ENCODE measurements at regions not wholly inside any gene's neighbourhood (a gene's known extent, or its start where the extent isn't known, plus 50 kb on each side); places are given as distances from the start of the nearest gene placed in this dataset.

GRCh38 chr7:88638583-88638982, 120.9 kb upstream of the ZNF804B start:
- H3K27ac ChIP-seq: no peak overlapping the region
- H3K4me3 ChIP-seq: no peak overlapping the region
- no peaks in the 10 kb centered on the region for H3K4me1 ChIP-seq
- no peak for DNase-seq
- TF ChIP-seq, protein P1, sequence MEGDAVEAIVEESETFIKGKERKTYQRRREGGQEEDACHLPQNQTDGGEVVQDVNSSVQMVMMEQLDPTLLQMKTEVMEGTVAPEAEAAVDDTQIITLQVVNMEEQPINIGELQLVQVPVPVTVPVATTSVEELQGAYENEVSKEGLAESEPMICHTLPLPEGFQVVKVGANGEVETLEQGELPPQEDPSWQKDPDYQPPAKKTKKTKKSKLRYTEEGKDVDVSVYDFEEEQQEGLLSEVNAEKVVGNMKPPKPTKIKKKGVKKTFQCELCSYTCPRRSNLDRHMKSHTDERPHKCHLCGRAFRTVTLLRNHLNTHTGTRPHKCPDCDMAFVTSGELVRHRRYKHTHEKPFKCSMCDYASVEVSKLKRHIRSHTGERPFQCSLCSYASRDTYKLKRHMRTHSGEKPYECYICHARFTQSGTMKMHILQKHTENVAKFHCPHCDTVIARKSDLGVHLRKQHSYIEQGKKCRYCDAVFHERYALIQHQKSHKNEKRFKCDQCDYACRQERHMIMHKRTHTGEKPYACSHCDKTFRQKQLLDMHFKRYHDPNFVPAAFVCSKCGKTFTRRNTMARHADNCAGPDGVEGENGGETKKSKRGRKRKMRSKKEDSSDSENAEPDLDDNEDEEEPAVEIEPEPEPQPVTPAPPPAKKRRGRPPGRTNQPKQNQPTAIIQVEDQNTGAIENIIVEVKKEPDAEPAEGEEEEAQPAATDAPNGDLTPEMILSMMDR (IDR thresholded peaks at IDR 0.05): no peak
- H3K36me3 ChIP-seq: no peaks in the 10 kb centered on the region
- no peak overlapping the region for H3K9ac ChIP-seq (ENCODE audit: low read depth in 2 of 2, low read length in 2 of 2)
- H3K9me3 ChIP-seq: no peaks in the 10 kb centered on the region
- intact Hi-C loops (cut with DNase I): no loop called here
- no peaks in the 10 kb centered on the region for H3K27me3 ChIP-seq

- Histone ChIP-seq H3K36me3 (no peaks in the 10 kb centered on the region), H3K4me1 (no peaks in the 10 kb centered on the region), H3K4me3 (no peak overlapping the region), H3K9me3 (no peaks in the 10 kb centered on the region), H3K27ac (no peak overlapping the region), H3K27me3 (no peaks in the 10 kb centered on the region), H3K9ac (ENCODE audit: low read depth in 2 of 2, low read length in 2 of 2) (no peak overlapping the region)
- no peak for DNase-seq
- intact Hi-C loops (cut with DNase I): no loop called here
- TF ChIP-seq, protein P1 (IDR thresholded peaks at IDR 0.05): no peak
Measured at GRCh38 chr7:88637795-88638194, 121.7 kb upstream of the ZNF804B start.

DNA sequence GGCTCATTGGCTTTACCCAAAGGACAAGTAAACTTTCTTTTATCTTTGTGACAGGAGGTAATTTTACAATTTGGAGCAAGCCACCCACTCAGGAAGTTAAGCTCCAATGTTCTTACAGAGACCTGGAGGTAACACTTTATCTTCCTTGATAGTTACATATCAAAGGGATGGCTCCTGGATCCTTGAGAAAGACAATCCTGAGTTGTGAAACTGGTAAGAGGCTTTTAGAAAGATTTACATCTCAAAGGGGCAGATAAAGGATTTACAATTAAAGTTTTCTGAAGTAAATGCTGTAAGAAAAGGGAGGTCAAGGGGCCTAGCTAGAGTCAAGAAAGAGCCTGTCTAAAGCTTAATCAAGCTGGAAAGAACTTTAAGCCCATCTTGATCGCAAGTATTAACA, 124.4 kb upstream of the ZNF804B start:
- intact Hi-C loops (cut with DNase I): no loop called here
- H3K36me3 ChIP-seq: no peaks in the 10 kb centered on the region
- no peak overlapping the region for H3K27ac ChIP-seq
- DNase-seq: no peak
- H3K27me3 ChIP-seq: no peaks in the 10 kb centered on the region
- H3K9ac ChIP-seq (ENCODE audit: low read depth in 2 of 2, low read length in 2 of 2): no peak overlapping the region
- TF ChIP-seq, protein P1 (IDR thresholded peaks at IDR 0.05): no peak
- H3K4me1 ChIP-seq: no peaks in the 10 kb centered on the region
- H3K4me3 ChIP-seq: no peak overlapping the region
- H3K9me3 ChIP-seq: no peaks in the 10 kb centered on the region

- no peak for DNase-seq
- intact Hi-C loops (cut with DNase I): no loop called here
- no peak overlapping the region for H3K4me3 ChIP-seq
- H3K36me3 ChIP-seq: no peaks in the 10 kb centered on the region
- H3K27ac ChIP-seq: no peak overlapping the region
- no peak overlapping the region for H3K9ac ChIP-seq (ENCODE audit: low read depth in 2 of 2, low read length in 2 of 2)
- H3K27me3 ChIP-seq: no peaks in the 10 kb centered on the region
- H3K9me3 ChIP-seq: no peaks in the 10 kb centered on the region
- no peaks in the 10 kb centered on the region for H3K4me1 ChIP-seq
- TF ChIP-seq, protein P1 (IDR thresholded peaks at IDR 0.05): no peak
Measured at GRCh38 chr7:88629559-88629958, 129.9 kb upstream of the ZNF804B start.

- Histone ChIP-seq H3K27me3 (no peaks in the 10 kb centered on the region), H3K4me1 (no peaks in the 10 kb centered on the region), H3K27ac (no peak overlapping the region), H3K36me3 (no peaks in the 10 kb centered on the region), H3K9ac (ENCODE audit: low read depth in 2 of 2, low read length in 2 of 2) (no peak overlapping the region), H3K9me3 (no peaks in the 10 kb centered on the region), H3K4me3 (no peak overlapping the region)
- TF ChIP-seq, protein P1 (IDR thresholded peaks at IDR 0.05): no peak
- intact Hi-C loops (cut with DNase I): no loop called here
- DNase-seq: no peak
Measured at GRCh38 chr7:88628363-88629085, 131.0 kb upstream of the ZNF804B start.
